SK-MEL-5 (cell line): ENCODE measurements at regions not wholly inside any gene's neighbourhood (a gene's known extent, or its start where the extent isn't known, plus 50 kb on each side); places are given as distances from the start of the nearest gene placed in this dataset.

Experiments
- DNase-seq: peaks from one replicate; pipeline ENCODE4 v3.0.0-alpha.2; 2016; ENCODE audit warnings: low read depth, low spot score
- in situ Hi-C: cut with HindIII; loops from 2 replicates; pipeline ENCODE4 v1.10.0; 2016; ENCODE audit warnings: low sequenced_read_pairs, high pct_unique_total_duplicates, low pct_unique_long_range_greater_than_20kb

GRCh38 chr15:39267685-39268084 is 313.2 kb upstream of the THBS1 start:
- no peak for DNase-seq

GRCh38 chr15:39269352-39269751 is 311.5 kb upstream of the THBS1 start:
- in situ Hi-C loops = no loop called here
- peak; percentile 85 for DNase-seq

More at GRCh38 chr15:39267685-39268084, 313.2 kb upstream of the THBS1 start:
- in situ Hi-C loops = no loop called here

GRCh38 chr15:39269821-39270220 is 311.1 kb upstream of the THBS1 start:
- in situ Hi-C loops = no loop called here
- DNase-seq = peak; percentile 89

- in situ Hi-C loops = no loop called here
- peak; percentile 65 for DNase-seq
These were observed 310.5 kb upstream of the THBS1 start for GRCh38 chr15:39270221-39270855.

- no peak for DNase-seq
- in situ Hi-C loops = no loop called here
These were observed 309.9 kb upstream of the THBS1 start for GRCh38 chr15:39270934-39271333.

- in situ Hi-C loops = no loop called here
- DNase-seq = no peak
These were observed 308.0 kb upstream of the THBS1 start for GRCh38 chr15:39272901-39273300.

GRCh38 chr15:39273717-39274411 is 307.0 kb upstream of the THBS1 start:
- in situ Hi-C loops = no loop called here

GRCh38 chr15:39275066-39275465 is 305.8 kb upstream of the THBS1 start:
- in situ Hi-C loops = no loop called here
- DNase-seq = no peak

More at GRCh38 chr15:39273717-39274411, 307.0 kb upstream of the THBS1 start:
- no peak for DNase-seq

- no peak for DNase-seq
- in situ Hi-C loops = no loop called here
These were observed 301.6 kb upstream of the THBS1 start for GRCh38 chr15:39279311-39279710.

- in situ Hi-C loops = no loop called here
- no peak for DNase-seq
These were observed 299.8 kb upstream of the THBS1 start for GRCh38 chr15:39281094-39281493.

GRCh38 chr15:39282663-39283208 is 298.1 kb upstream of the THBS1 start:
- in situ Hi-C loops = no loop called here
- DNase-seq = peak; percentile 41

- no peak for DNase-seq
- in situ Hi-C loops = no loop called here
These were observed 297.3 kb upstream of the THBS1 start for GRCh38 chr15:39283531-39283930.

- DNase-seq = no peak
- in situ Hi-C loops = no loop called here
These were observed 295.8 kb upstream of the THBS1 start for GRCh38 chr15:39285071-39285470.

- in situ Hi-C loops = no loop called here
These were observed 295.2 kb upstream of the THBS1 start for GRCh38 chr15:39285663-39286062.

GRCh38 chr15:39286706-39287105 is 294.2 kb upstream of the THBS1 start:
- in situ Hi-C loops = no loop called here
- no peak for DNase-seq

More at GRCh38 chr15:39285663-39286062, 295.2 kb upstream of the THBS1 start:
- DNase-seq = no peak

- DNase-seq = no peak
- in situ Hi-C loops = no loop called here
These were observed 293.3 kb upstream of the THBS1 start for GRCh38 chr15:39287322-39288195.

- no peak for DNase-seq
- in situ Hi-C loops = no loop called here
These were observed 290.0 kb upstream of the THBS1 start for GRCh38 chr15:39290711-39291435.
